Breast epithelium (tissue), 3 donors: ENCODE measurements at regions not wholly inside any gene's neighbourhood (a gene's known extent, or its start where the extent isn't known, plus 50 kb on each side); places are given as distances from the start of the nearest gene placed in this dataset.

Experiments
- CTCF ChIP-seq, 3 donors: fragments of 450-650 bp; IDR thresholded peaks; one replicate each; pipeline ENCODE4 v1.5.1; 2016 to 2017; ENCODE audit warnings: antibody characterized with exemption in 3 of 3, mild to moderate bottlenecking in 3 of 3, moderate library complexity in 3 of 3
- POLR2A ChIP-seq: fragments of 450-650 bp; IDR thresholded peaks from one replicate; pipeline ENCODE4 v1.6.1; 2016; ENCODE audit warnings: antibody characterized with exemption, mild to moderate bottlenecking, moderate library complexity
- POLR2AphosphoS5 ChIP-seq, 3 donors: sonication (generic); formaldehyde crosslinking; IDR thresholded peaks; one replicate each; pipeline ENCODE4 v1.6.1; 2017; ENCODE audit warnings: antibody characterized with exemption in 3 of 3

DNA sequence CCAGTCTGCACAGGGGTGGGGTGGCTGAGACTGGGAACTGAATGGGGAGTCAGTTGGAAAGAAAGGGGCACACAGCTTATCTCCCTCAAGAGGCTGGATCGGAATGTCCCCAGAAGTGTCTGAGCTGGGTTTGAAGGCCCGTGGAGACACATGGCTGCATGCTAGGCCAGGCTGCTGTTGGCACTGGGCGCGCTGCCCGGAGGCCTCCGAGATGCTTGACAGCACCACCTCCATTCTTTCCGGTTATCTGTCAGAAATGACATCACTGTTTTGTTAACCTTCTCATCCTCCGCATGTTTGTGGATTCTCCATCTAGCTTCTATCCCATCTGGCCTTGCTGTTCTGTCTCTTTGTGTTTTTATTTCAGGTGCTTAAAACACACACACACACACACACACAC, 85.5 kb downstream of the APIP start:
- TF ChIP-seq CTCF (IDR thresholded peaks at IDR 0.05) (no peak), POLR2A (no peak), POLR2AphosphoS5 (IDR thresholded peaks at IDR 0.05) (no peak)
